Activated CD8-positive, alpha-beta memory T cell treated with anti-CD3 and anti-CD28 coated beads for 24 hours (primary cell): ENCODE measurements at regions not wholly inside any gene's neighbourhood (a gene's known extent, or its start where the extent isn't known, plus 50 kb on each side); places are given as distances from the start of the nearest gene placed in this dataset.
"Not testable (repeated sequence)": the region's sequence is repeated elsewhere in the genome, so short reads cannot be mapped to it uniquely, and the experiment has no call there.

Source experiments
- DNase-seq: peaks from one replicate; pipeline ENCODE4 v3.0.0-alpha.2; 2020

DNA sequence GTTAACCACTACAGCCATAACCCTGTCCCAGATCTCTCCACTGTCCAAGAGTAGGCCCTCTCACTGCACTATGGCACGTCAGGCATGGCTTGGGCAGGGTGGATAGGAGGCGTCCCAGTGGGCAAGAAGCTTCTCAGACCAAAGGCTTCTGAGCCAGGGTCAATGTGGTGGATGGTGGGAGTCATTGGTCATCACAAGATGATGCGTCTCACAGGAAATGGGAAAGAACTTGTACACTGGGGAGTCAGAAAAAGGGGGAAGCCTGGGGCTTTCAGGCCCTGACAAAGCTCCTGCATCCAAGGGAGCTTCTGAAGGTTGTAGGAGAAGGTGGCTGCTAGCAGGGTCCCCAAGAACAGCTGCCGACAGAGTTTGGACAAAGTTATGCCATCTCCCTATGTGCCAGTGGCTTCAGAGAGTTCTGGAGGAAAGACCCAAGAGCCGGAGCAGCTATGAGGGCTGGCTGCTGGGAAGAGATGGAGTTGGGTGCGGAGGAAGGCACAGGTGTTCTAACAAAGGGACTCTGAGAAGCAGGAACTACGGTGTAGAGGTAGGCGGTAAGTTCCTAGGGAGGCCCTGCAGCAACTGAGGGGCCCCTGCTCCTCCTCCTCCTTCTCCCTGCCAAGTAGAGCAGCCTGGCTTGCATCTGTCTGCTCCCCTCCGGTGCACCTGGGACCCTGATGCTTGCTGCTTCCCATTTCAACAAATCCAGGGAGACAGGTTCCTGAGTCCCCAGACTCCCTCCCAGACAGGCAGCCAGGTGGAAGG lies 81.1 kb downstream of the ARL6IP4 start:
- DNase-seq: no peak

DNA sequence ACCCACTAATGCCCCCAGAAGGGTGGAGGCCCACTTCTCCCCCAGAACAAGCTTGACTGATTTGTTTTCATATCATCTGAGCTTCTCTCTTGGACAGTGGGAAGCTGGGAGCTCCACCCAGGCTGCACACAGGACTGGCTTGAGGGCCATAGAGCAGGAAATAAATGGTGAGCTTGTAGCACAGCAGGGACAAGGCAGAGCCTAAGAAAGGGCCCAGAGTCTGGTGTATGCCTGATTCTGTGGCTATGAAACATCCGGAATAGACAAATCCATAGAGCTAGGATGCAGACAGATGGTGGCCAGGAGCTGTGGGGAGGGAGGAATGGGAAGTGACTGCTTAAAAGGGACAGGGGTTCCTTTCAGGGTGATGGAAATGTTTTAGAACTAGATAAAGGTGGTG lies 79.0 kb downstream of the ARL6IP4 start:
- no peak for DNase-seq

DNA sequence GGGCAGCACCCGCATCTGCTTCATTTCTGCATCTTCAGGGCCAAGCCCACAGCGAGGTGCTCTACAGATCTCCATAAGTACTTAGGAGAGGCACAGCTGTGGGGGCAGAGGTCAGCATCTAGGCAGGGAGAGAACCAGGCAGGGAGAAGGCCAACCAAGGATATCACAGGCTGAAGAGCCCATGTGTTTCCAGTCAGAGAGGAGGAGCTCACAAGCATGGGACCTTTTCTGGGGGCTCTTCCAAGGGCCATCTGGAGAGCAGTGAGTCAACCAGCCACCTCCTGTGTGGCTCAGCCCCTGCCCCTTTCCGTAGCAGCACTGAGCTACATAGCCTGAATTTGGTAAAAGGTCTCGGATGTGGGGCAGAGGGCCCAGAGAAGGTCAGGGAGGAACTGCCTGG lies 78.5 kb downstream of the ARL6IP4 start:
- DNase-seq: no peak

GRCh38 chr12:123058481-123058880 lies 78.0 kb downstream of the ARL6IP4 start:
- DNase-seq: no peak

DNA sequence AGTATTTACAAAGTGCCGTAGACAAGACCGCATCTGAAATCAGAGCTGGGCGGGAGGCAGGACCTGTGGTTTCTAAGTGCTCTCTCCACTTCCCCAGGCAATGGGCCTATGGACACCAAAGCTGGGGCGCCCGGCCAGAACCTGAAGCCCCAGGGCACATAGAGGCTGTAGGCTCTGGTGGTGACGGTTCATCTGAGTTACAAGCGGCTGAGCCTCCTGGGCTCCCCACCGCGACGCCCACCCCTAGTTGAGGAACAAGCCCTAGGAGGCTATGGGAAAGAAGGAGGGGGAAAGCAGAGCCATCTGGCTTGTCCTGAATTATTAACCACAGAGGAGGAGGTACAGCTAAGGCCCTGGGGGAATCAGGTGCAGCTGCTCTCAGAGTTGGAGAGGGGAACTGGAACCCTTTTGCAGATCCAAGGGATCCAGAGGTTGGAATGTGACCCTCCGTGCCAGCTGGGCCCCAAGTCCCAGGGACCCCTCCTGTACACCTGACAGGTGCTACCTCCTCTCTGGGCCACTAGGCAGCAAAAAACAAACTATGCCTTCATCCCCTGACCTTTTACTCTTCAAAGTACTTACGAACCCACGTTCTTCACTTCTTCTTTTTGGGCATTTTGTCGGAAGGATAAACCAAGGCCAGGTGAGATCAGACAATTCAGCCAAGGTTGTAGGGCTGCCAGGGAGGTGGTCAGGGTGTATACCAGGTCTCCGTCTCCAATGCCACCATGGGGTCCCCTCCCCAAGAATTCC lies 77.2 kb downstream of the ARL6IP4 start:
- DNase-seq: no peak

DNA sequence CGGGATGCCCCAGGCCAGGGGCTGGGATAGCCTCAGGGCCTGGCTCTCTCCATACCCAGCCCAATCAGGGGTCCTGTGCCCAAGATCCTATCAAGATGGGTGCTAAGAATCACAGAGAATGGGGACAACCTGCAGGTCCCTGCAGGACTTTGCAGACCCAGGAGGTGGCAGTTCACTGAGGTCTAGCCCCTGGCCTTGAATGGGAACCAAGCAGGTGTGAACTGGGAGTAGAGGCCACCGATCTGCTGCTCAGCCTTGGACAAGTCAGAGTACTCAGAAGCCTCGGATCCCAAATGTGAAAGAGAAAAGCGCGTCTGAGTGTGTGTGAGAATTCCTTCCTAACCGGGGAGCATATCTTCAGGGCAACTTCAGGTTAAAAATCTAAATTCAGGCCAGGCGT lies 76.2 kb downstream of the ARL6IP4 start:
- no peak for DNase-seq

DNA sequence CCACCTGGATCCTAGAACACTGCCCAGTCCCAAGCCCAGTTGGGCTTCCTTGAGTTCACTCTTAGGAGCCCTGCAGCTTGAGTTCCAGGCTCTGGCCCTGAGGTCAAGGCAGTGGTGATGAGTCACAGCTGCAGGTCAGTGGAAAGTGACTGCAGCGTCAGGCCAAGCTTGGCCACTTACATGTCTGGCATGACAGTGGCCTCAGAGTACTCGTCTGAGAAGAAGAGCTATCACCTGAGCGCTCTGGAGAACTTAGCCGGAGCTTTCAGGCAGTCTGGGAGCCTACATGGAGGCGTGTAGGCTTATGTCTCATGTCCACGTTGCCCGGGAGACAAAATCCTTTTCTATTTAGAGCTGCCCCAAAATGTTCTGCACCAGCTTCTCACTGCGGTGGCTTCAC lies 75.6 kb downstream of the ARL6IP4 start:
- no peak for DNase-seq

- no peak for DNase-seq
Observed at GRCh38 chr12:123055281-123055766, 74.8 kb downstream of the ARL6IP4 start.

GRCh38 chr12:123054371-123054770 lies 73.9 kb downstream of the ARL6IP4 start:
- no peak for DNase-seq

DNA sequence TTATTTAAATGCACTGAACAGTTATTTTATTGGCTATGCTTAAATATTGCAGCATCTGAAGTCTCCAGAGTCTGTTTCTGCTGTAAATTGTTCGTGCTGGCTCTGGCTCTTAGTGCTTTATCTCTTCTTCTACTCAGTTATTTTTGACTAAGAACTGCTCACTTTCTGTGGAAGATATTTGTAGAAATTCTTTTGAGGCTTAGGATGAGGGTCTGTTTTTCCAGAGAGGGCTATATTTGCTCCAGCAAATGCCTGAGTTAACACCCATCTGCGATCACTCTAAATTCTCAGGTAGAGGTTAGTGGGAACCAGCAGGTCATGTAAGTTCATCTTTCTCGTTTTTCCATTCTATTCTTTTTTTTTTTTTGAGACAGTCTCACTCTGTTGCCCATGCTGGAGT lies 71.1 kb downstream of the ARL6IP4 start:
- DNase-seq: no peak

GRCh38 chr12:123050913-123051312 lies 70.4 kb downstream of the ARL6IP4 start:
- DNase-seq: no peak

GRCh38 chr12:123050331-123050831 lies 69.9 kb downstream of the ARL6IP4 start:
- no peak for DNase-seq

- DNase-seq: no peak
Observed at GRCh38 chr12:123049398-123050240, 69.1 kb downstream of the ARL6IP4 start.

DNA sequence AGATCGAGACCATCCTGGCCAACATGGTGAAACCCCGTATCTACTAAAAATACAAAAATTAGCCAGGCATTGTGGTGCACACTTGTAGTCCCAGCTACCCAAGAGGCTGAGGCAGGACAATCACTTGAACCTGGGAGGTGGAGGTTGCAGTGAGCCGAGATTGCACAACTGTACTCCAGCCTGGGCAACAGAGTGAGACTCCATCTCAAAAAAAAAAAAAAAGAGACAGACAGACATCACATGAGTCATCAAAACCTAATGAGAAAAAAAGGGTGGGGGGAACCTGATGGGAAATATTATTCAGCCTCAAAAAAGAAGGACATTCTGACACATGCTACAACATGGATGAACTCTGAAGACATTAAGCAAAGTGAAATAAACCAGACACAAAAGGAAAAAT lies 67.4 kb downstream of the ARL6IP4 start:
- DNase-seq: not testable (repeated sequence)

- no peak for DNase-seq
Observed at GRCh38 chr12:123047289-123047688, 66.8 kb downstream of the ARL6IP4 start.

DNA sequence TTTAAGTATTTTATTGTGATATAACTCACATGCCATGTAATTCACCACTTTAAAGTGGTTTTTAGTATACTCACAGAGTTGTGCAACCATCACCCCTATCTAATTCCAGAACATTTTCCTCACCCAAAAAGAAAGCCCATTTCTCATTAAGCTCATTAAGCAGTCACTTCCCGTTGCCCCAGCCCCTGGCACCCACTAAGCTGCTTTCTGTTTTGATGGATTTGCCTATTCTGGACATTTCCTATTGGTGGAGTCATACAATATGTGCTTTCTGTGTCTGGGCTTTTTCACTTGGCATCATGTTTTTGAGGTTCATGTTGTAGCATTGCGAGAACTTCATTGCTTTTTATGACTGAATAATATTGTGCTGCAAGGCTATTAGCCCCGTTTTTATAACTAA lies 66.0 kb downstream of the ARL6IP4 start:
- DNase-seq: no peak

DNA sequence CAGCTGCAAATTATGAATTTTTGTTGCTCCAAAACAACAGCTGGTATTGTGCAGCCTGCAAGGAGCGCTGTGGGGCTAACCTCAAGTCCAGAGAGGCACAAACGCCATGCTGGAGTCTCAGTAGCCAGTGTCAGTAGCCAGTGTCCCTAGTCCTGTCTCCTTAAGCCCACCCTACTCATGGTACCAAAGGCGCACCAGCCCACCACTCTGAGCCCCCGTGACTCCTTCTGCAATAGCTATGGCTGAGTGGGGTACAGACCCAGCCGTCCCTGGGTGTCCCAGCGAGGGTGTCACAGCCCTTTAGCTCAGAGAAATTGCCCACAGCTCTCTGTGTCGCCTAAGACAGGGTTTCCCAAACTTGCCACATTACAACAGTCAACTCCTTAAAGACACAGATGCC lies 65.2 kb downstream of the ARL6IP4 start:
- DNase-seq: no peak

GRCh38 chr12:123044351-123044750 lies 63.9 kb downstream of the ARL6IP4 start:
- DNase-seq: no peak

GRCh38 chr12:123043536-123044001 lies 63.1 kb downstream of the ARL6IP4 start:
- peak; percentile 84 for DNase-seq

- DNase-seq: no peak
Observed at GRCh38 chr12:123042833-123043232, 62.4 kb downstream of the ARL6IP4 start.

DNA sequence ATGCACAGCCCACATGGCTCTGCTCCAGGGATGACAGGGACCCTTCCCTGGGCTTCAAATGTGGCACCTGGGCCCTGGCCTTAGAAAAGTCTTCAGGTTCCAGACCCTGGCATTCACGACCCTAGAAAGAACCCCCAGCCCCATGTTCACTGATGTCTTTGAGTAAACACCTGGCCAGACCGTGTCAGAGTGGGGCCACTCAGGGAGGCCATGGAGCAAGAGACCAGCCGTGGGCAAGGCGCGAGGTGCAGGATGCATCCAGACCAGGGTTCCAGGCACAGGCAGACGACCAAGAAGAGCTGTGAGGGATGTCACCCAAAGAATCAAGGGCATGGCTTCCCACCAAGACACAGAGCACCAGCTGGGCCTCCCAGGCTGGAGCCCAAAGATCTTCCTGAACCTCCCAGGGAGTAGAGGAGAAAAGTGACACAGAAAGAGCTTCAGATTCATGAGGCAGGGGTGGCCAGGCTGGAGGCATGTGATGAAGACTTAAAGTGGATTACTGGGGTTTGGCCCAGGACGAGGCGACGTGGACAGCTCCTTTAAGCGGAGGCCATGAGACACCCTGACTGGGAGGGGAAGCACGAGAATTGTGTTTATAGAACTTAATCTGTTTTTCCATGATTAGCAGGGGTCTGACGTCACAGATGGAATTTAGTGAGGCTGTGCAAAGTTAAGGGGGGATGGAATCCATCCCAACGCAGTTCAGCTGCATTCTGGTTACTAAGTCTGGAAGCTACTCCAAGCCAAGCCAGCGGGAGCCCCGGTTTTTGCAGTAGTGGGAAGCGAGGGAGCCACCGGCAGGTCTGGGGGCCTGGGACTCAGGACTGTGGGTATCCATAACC lies 61.6 kb downstream of the ARL6IP4 start:
- no peak for DNase-seq

DNA sequence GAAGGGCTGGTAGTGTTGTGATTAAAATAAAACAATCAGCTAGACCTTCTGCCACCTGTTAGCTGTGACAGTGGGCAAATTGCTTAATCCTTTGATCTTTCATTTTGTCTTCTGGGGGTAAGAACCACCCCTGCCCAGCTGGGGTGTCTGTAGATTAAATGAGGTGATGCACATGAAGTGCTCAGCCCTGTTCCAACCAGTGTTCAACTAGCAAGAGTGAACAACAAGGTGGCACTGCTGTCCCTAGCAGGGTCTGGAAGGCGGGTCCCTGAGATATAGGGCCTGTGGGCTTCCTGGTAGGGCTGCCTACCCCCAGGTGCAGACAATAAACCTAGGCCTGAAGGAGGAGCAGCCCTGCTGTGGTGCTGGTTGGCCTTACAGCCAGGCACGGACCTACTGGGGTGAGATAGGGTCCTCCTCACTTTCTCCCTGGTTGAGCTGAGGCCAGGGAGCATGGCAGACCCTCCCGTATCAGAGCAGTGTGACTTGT lies 60.6 kb downstream of the ARL6IP4 start:
- no peak for DNase-seq
